NCI-H748 treated with DMSO at 0.1 percent for 48 hours (cell line): ENCODE measurements at regions not wholly inside any gene's neighbourhood (a gene's known extent, or its start where the extent isn't known, plus 50 kb on each side); places are given as distances from the start of the nearest gene placed in this dataset.

Source experiments
- DNase-seq: peaks from one replicate; lab custom pipeline; 2025; lab: John Stamatoyannopoulos, UW

GRCh38 chr20:59403261-59403961 is 103.0 kb downstream of the EDN3 start:
- no peak for DNase-seq

- DNase-seq, result peak; percentile 3
Measured at GRCh38 chr20:59403962-59404314, 103.5 kb downstream of the EDN3 start.

GRCh38 chr20:59404749-59405148 is 104.3 kb downstream of the EDN3 start:
- no peak for DNase-seq

GRCh38 chr20:59405226-59406200 is 105.1 kb downstream of the EDN3 start:
- peak; percentile 82 for DNase-seq

GRCh38 chr20:59406446-59406845 is 106.0 kb downstream of the EDN3 start:
- DNase-seq, result no peak

GRCh38 chr20:59411170-59411569 is 110.8 kb downstream of the EDN3 start:
- DNase-seq, result no peak

- DNase-seq, result no peak
Measured at GRCh38 chr20:59411589-59411988, 111.2 kb downstream of the EDN3 start.

- DNase-seq, result no peak
Measured at GRCh38 chr20:59412181-59412580, 111.8 kb downstream of the EDN3 start.

- DNase-seq, result no peak
Measured at GRCh38 chr20:59412875-59413284, 112.5 kb downstream of the EDN3 start.

- no peak for DNase-seq
Measured at GRCh38 chr20:59413326-59413865, 113.0 kb downstream of the EDN3 start.

- DNase-seq, result no peak
Measured at GRCh38 chr20:59414936-59415623, 114.7 kb downstream of the EDN3 start.

- DNase-seq, result no peak
Measured at GRCh38 chr20:59416916-59417315, 116.5 kb downstream of the EDN3 start.

- DNase-seq, result peak; percentile 20
Measured at GRCh38 chr20:59421089-59421488, 120.7 kb downstream of the EDN3 start.

- no peak for DNase-seq
Measured at GRCh38 chr20:59421920-59422637, 121.7 kb downstream of the EDN3 start.

GRCh38 chr20:59422872-59423544 is 122.6 kb downstream of the EDN3 start:
- no peak for DNase-seq

GRCh38 chr20:59424976-59425375 is 124.6 kb downstream of the EDN3 start:
- no peak for DNase-seq

GRCh38 chr20:59425572-59425971 is 125.2 kb downstream of the EDN3 start:
- DNase-seq, result no peak

- DNase-seq, result no peak
Measured at GRCh38 chr20:59428006-59428405, 127.6 kb downstream of the EDN3 start.

- DNase-seq, result no peak
Measured at GRCh38 chr20:59428441-59429205, 128.2 kb downstream of the EDN3 start.

GRCh38 chr20:59429396-59429795 is 129.0 kb downstream of the EDN3 start:
- DNase-seq, result no peak
